H9 (cell line): ENCODE measurements at regions not wholly inside any gene's neighbourhood (a gene's known extent, or its start where the extent isn't known, plus 50 kb on each side); places are given as distances from the start of the nearest gene placed in this dataset.

Experiments
- DNase-seq: peaks from one replicate; pipeline ENCODE4 v3.0.0-alpha.2; 2017
- H2AFZ ChIP-seq: one replicate; pipeline ENCODE4 v1.6.1; 2013; ENCODE audit warnings: mild to moderate bottlenecking, low read length, control low read depth, moderate library complexity
- H2AK5ac ChIP-seq: 2 replicates; pipeline ENCODE4 v1.6.1; 2013; ENCODE audit warnings: low read length, control low read depth, mixed read lengths; ENCODE audit not compliant: insufficient read length
- H2BK120ac ChIP-seq: one replicate; pipeline ENCODE4 v1.6.1; 2013; ENCODE audit warnings: low read depth, mild to moderate bottlenecking, low read length, control low read depth, inconsistent platforms; ENCODE audit not compliant: poor library complexity, severe bottlenecking
- H2BK12ac ChIP-seq: 2 replicates; pipeline ENCODE4 v1.6.1; 2013; ENCODE audit warnings: low read length, control low read depth, mixed read lengths, low read depth; ENCODE audit not compliant: insufficient read length
- H2BK15ac ChIP-seq: 2 replicates; pipeline ENCODE4 v1.6.1; 2013; ENCODE audit warnings: low read depth, low read length, control low read depth
- H2BK20ac ChIP-seq: one replicate; pipeline ENCODE4 v1.6.1; 2013; ENCODE audit warnings: low read depth, mild to moderate bottlenecking, low read length, control low read depth, inconsistent platforms; ENCODE audit not compliant: poor library complexity, severe bottlenecking
- H2BK5ac ChIP-seq: 2 replicates; pipeline ENCODE4 v1.6.1; 2013; ENCODE audit warnings: low read length, control low read depth, mixed read lengths; ENCODE audit not compliant: insufficient read length
- H3K14ac ChIP-seq: 2 replicates; pipeline ENCODE4 v1.6.1; 2013; ENCODE audit warnings: low read length, control low read depth; ENCODE audit not compliant: insufficient read depth
- H3K18ac ChIP-seq: 2 replicates; pipeline ENCODE4 v1.6.1; 2013; ENCODE audit warnings: low read depth, mild to moderate bottlenecking, mixed read lengths, low read length, control low read depth; ENCODE audit not compliant: insufficient read length
- H3K23ac ChIP-seq: 2 replicates; pipeline ENCODE4 v1.6.1; 2013; ENCODE audit warnings: low read length, control low read depth, mixed read lengths, low read depth; ENCODE audit not compliant: insufficient read length
- H3K23me2 ChIP-seq: 2 replicates; pipeline ENCODE4 v1.6.1; 2013; ENCODE audit warnings: low read depth, mild to moderate bottlenecking, mixed read lengths, low read length, control low read depth; ENCODE audit not compliant: insufficient read length, poor library complexity, severe bottlenecking
- H3K27ac ChIP-seq: 2 replicates; pipeline ENCODE4 v1.5.1; 2013; ENCODE audit warnings: low read length, control low read depth, mixed read lengths, low read depth; ENCODE audit not compliant: insufficient read length
- H3K27me3 ChIP-seq: 2 replicates; pipeline ENCODE4 v1.6.1; 2013; ENCODE audit warnings: low read length, control low read depth, inconsistent platforms; ENCODE audit not compliant: insufficient read depth
- H3K4ac ChIP-seq: 2 replicates; pipeline ENCODE4 v1.6.1; 2013; ENCODE audit warnings: low read depth, mild to moderate bottlenecking, control low read depth, inconsistent platforms, low read length, moderate library complexity
- H3K4me1 ChIP-seq: 2 replicates; pipeline ENCODE4 v1.6.1; 2013; ENCODE audit warnings: low read length, control low read depth, inconsistent platforms; ENCODE audit not compliant: insufficient read depth
- H3K4me2 ChIP-seq: 2 replicates; pipeline ENCODE4 v1.6.1; 2013; ENCODE audit warnings: low read length, control low read depth, mixed read lengths; ENCODE audit not compliant: insufficient read length, insufficient read depth
- H3K56ac ChIP-seq: 2 replicates; pipeline ENCODE4 v1.6.1; 2013; ENCODE audit warnings: low read depth, mild to moderate bottlenecking, mixed read lengths, low read length, control low read depth; ENCODE audit not compliant: insufficient read length
- H3K79me1 ChIP-seq: 2 replicates; pipeline ENCODE4 v1.6.1; 2013; ENCODE audit warnings: low read depth, mild to moderate bottlenecking, moderate library complexity, low read length, control low read depth, inconsistent platforms; ENCODE audit not compliant: insufficient read depth, poor library complexity, severe bottlenecking
- H3K79me2 ChIP-seq: 2 replicates; pipeline ENCODE4 v1.6.1; 2013; ENCODE audit warnings: low read length, control low read depth, inconsistent platforms; ENCODE audit not compliant: insufficient read depth
- H3K9ac ChIP-seq: 2 replicates; pipeline ENCODE4 v1.6.1; 2013; ENCODE audit warnings: low read length, control low read depth, mixed read lengths; ENCODE audit not compliant: insufficient read length; ENCODE audit errors: extremely low read depth
- H3K9me3 ChIP-seq: one replicate; pipeline ENCODE4 v1.6.1; 2013; ENCODE audit warnings: low read depth, low read length, inconsistent platforms; ENCODE audit not compliant: control insufficient read depth
- H3T11ph ChIP-seq: one replicate; pipeline ENCODE4 v1.6.1; 2013; ENCODE audit warnings: mild to moderate bottlenecking, low read length, control low read depth, inconsistent platforms
- H4K20me1 ChIP-seq: one replicate; pipeline ENCODE4 v1.6.1; 2013; ENCODE audit not compliant: control insufficient read depth, insufficient read length, insufficient read depth
- H4K5ac ChIP-seq: 2 replicates; pipeline ENCODE4 v1.6.1; 2013; ENCODE audit warnings: low read depth, mild to moderate bottlenecking, mixed read lengths, low read length, control low read depth; ENCODE audit not compliant: insufficient read length
- H4K8ac ChIP-seq: replicated peaks from 2 replicates; pipeline ENCODE4 v1.6.1; 2013; ENCODE audit warnings: low read length, control low read depth, mixed read lengths, low read depth; ENCODE audit not compliant: insufficient read length
- H4K91ac ChIP-seq: 2 replicates; pipeline ENCODE4 v1.6.1; 2013; ENCODE audit warnings: low read depth, mild to moderate bottlenecking, moderate library complexity, mixed read lengths, low read length, control low read depth; ENCODE audit not compliant: insufficient read length
- H3K27ac Mint-ChIP-seq, 3 experiments: 2 replicates in 2 of 3; 3 replicates in 1 of 3; pipeline ENCODE4 v1.8.0; 2020 to 2021; ENCODE audit warnings: mixed read lengths in 3 of 3, mild to moderate bottlenecking in 1 of 3, moderate library complexity in 1 of 3
- H3K27me3 Mint-ChIP-seq: 2 replicates; pipeline ENCODE4 v1.8.0; 2021; ENCODE audit warnings: low read depth, mild to moderate bottlenecking, moderate library complexity, mixed read lengths
- H3K36me3 Mint-ChIP-seq, 3 experiments: 2 replicates in 2 of 3; 3 replicates in 1 of 3; pipeline ENCODE4 v1.8.0; 2020 to 2021; ENCODE audit warnings: low read depth in 3 of 3, mixed read lengths in 3 of 3; ENCODE audit not compliant: insufficient read depth in 1 of 3
- H3K4me1 Mint-ChIP-seq, 2 experiments: 2 replicates each; pipeline ENCODE4 v1.8.0; 2020; ENCODE audit warnings: mixed read lengths in 2 of 2
- H3K4me3 Mint-ChIP-seq, 2 experiments: 2 replicates in 1 of 2; 3 replicates in 1 of 2; pipeline ENCODE4 v1.8.0; 2020 to 2021; ENCODE audit warnings: mild to moderate bottlenecking in 2 of 2, mixed read lengths in 2 of 2, moderate library complexity in 1 of 2
- H3K9me3 Mint-ChIP-seq, 2 experiments: 2 replicates in 1 of 2; 3 replicates in 1 of 2; pipeline ENCODE4 v1.8.0; 2020; ENCODE audit warnings: mild to moderate bottlenecking in 2 of 2, mixed read lengths in 2 of 2, moderate library complexity in 1 of 2
- CTCF ChIP-seq: fragments of 200-600 bp; sonication (generic); conservative IDR thresholded peaks from 3 replicates; pipeline ENCODE4 v1.8.0; 2021; ENCODE audit warnings: antibody characterized with exemption, mild to moderate bottlenecking

GRCh38 chr12:111072299-111072698 is 151.9 kb upstream of the MYL2 start:
- Mint-ChIP-seq H3K27me3 (no peaks in the 10 kb centered on the region; the same call in 1 of the 2 replicates), H3K4me3 (no peak overlapping the region), H3K4me1 (peaks cover 27 to 55% of the 10 kb centered on the region in 2 experiments), H3K9me3 (no peaks in the 10 kb centered on the region), H3K27ac (peak overlapping the region in 2 of 3 experiments; percentile 75 to 78; a peak in 5 of 7 replicates), H3K36me3 (no peaks in the 10 kb centered on the region; a peak in 2 of 7 replicates)
- Histone ChIP-seq H2AFZ (no peak overlapping the region), H3K79me1 (peaks cover 3% of the 10 kb centered on the region), H3K27me3 (no peaks in the 10 kb centered on the region; the same call in 1 of the 2 replicates), H4K8ac (no peak overlapping the region), H2BK20ac (no peak overlapping the region), H2AK5ac (no peak overlapping the region), H3K56ac (no peak overlapping the region), H4K91ac (no peak overlapping the region), H3K79me2 (no peaks in the 10 kb centered on the region; the same call in 1 of the 2 replicates), H3T11ph (no peak overlapping the region), H2BK120ac (no peak overlapping the region), H3K18ac (no peak overlapping the region), H4K5ac (no peak overlapping the region), H4K20me1 (no peaks in the 10 kb centered on the region), H3K4ac (no peak overlapping the region), H3K23ac (no peak overlapping the region), H2BK5ac (no peak overlapping the region), H3K27ac (no peak overlapping the region), H3K9ac (no peak overlapping the region), H3K23me2 (no peaks in the 10 kb centered on the region), H3K9me3 (no peaks in the 10 kb centered on the region), H3K4me1 (no peaks in the 10 kb centered on the region; the same call in 1 of the 2 replicates), H2BK15ac (no peak overlapping the region), H3K4me2 (no peak overlapping the region), H3K14ac (no peak overlapping the region), H2BK12ac (no peak overlapping the region)
- no peak for TF ChIP-seq CTCF
- no peak for DNase-seq
